ENCODE measurements at regions not wholly inside any gene's neighbourhood (a gene's known extent, or its start where the extent isn't known, plus 50 kb on each side); places are given as distances from the start of the nearest gene placed in this dataset.

DNA sequence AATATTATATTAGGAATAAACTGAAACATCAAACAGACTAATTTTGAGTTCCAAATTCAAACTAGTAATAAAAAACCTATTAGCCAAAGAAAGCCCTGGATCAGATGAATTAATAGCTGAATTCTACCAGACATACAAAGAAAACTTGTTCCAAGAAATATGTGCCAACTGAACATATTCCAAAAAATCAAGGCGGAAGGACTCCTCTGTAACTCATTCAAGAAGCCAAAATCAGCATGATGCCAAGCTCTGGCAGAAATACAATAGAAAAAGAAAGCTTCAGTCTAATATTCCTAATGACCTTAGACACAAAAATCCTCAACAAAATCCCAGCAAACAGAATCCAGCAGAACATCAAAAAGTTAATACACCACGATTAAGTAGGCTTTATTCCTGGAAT is 619.1 kb upstream of the COX7C start:
- TF ChIP-seq CTCF (IDR thresholded peaks at IDR 0.05) (no peak), POLR2A (IDR thresholded peaks at IDR 0.05) (no peak)
